Naive thymus-derived CD4-positive, alpha-beta T cell (primary cell): ENCODE measurements at regions not wholly inside any gene's neighbourhood (a gene's known extent, or its start where the extent isn't known, plus 50 kb on each side); places are given as distances from the start of the nearest gene placed in this dataset.
"Not testable (repeated sequence)": the region's sequence is repeated elsewhere in the genome, so short reads cannot be mapped to it uniquely, and the experiment has no call there.

Experiments used
- ATAC-seq: fragments of 150-1000 bp; cut with Tn5 transposase; 2 replicates; pipeline ENCODE4 v1.10.0; 2021; ENCODE audit warnings: mild to moderate bottlenecking, moderate library complexity
- CTCF ChIA-PET: fragments of 350-600 bp; sonication (Branson Sonifier 250); formaldehyde crosslinking; loops from one replicate; lab custom pipeline; 2021; ENCODE audit warnings: antibody characterized with exemption; lab: Charles Lee
- POLR2A ChIA-PET: fragments of 350-600 bp; sonication (Branson Sonifier 250); formaldehyde crosslinking; loops from one replicate; lab custom pipeline; 2021; ENCODE audit warnings: antibody characterized with exemption, inconsistent platforms; lab: Charles Lee
- DNase-seq, 9 donors: peaks; one replicate each; pipeline versions ENCODE4 v3.0.0 to v3.0.0-alpha.2; 2020 to 2022; ENCODE audit warnings: mixed read lengths in 1 of 9
- H3K27ac ChIP-seq: one replicate; pipeline ENCODE4 v1.7.0; 2013; ENCODE audit warnings: mild to moderate bottlenecking, low read depth, low read length, moderate library complexity
- H3K27me3 ChIP-seq, 2 donors: one replicate each; pipeline ENCODE4 v1.7.0; 2013; ENCODE audit warnings: low read length in 2 of 2, mild to moderate bottlenecking in 2 of 2, moderate library complexity in 2 of 2; ENCODE audit not compliant: control insufficient read depth in 2 of 2, insufficient read depth in 2 of 2
- H3K36me3 ChIP-seq, 3 experiments: 1 replicate in 2 of 3; 2 replicates in 1 of 3; pipeline ENCODE4 v1.7.0; 2013; ENCODE audit warnings: low read length in 3 of 3, mild to moderate bottlenecking in 3 of 3, moderate library complexity in 1 of 3; ENCODE audit not compliant: insufficient read depth in 3 of 3, control insufficient read depth in 2 of 3
- H3K4me1 ChIP-seq, 2 donors: one replicate each; pipeline ENCODE4 v1.7.0; 2013; ENCODE audit warnings: low read length in 2 of 2, mild to moderate bottlenecking in 2 of 2, moderate library complexity in 1 of 2; ENCODE audit not compliant: control insufficient read depth in 2 of 2, insufficient read depth in 2 of 2
- H3K4me3 ChIP-seq: 2 replicates; pipeline ENCODE4 v1.7.0; 2013; ENCODE audit warnings: mild to moderate bottlenecking, low read length
- H3K9me3 ChIP-seq, 3 experiments: 1 replicate in 2 of 3; 2 replicates in 1 of 3; pipeline ENCODE4 v1.7.0; 2013; ENCODE audit warnings: low read length in 3 of 3; ENCODE audit not compliant: control insufficient read depth in 2 of 3
- H3K27ac Mint-ChIP-seq, 9 donors: one replicate each; pipeline ENCODE4 v1.8.0; 2020 to 2022; ENCODE audit warnings: mixed read lengths in 9 of 9, mild to moderate bottlenecking in 8 of 9, moderate library complexity in 5 of 9, inconsistent platforms in 2 of 9
- H3K27me3 Mint-ChIP-seq, 5 donors: one replicate each; pipeline ENCODE4 v1.8.0; 2021 to 2022; ENCODE audit warnings: mixed read lengths in 5 of 5, mild to moderate bottlenecking in 1 of 5
- H3K36me3 Mint-ChIP-seq, 5 donors: one replicate each; pipeline ENCODE4 v1.8.0; 2020 to 2022; ENCODE audit warnings: mixed read lengths in 5 of 5, mild to moderate bottlenecking in 3 of 5, inconsistent platforms in 1 of 5
- H3K4me1 Mint-ChIP-seq, 7 donors: one replicate each; pipeline ENCODE4 v1.8.0; 2020 to 2022; ENCODE audit warnings: mixed read lengths in 7 of 7, mild to moderate bottlenecking in 3 of 7, inconsistent platforms in 1 of 7
- H3K4me3 Mint-ChIP-seq, 10 donors: one replicate each; pipeline ENCODE4 v1.8.0; 2020 to 2022; ENCODE audit warnings: mild to moderate bottlenecking in 10 of 10, mixed read lengths in 10 of 10, moderate library complexity in 6 of 10, inconsistent platforms in 2 of 10
- H3K9me3 Mint-ChIP-seq, 11 donors: one replicate each; pipeline ENCODE4 v1.8.0; 2020 to 2022; ENCODE audit warnings: mixed read lengths in 11 of 11, mild to moderate bottlenecking in 4 of 11, inconsistent platforms in 1 of 11, moderate library complexity in 1 of 11
- intact Hi-C, 2 donors: fragments of 100-400 bp; cut with micrococcal nuclease; formaldehyde crosslinking; loops; one replicate each; pipeline ENCODE4 v1.15.1; 2023

DNA sequence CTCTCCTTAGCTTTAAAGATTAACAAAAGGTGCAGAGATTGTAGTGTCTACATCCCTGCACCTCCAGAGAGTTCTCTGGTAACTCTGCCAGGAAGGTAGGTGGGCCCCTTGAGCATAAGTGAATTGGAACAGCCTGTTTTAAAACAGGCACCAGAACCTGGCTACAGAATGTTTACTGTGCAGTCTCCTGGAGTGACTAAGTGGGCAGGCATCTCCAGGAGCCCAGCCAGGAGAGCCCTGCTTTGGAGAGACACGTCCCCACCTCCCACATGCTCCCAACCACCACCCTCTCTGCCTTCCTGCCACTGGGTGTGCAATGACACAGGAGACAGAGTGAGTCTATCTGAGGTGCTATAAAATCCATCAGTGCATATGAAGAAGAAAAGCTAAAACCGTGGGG, 110.3 kb upstream of the EYA4 start:
- peaks cover 0 to 10% (median 0%) of the 10 kb centered on the region in 5 donors for H3K27me3 Mint-ChIP-seq
- H3K9me3 Mint-ChIP-seq: peaks cover 0 to 4% (median 0%) of the 10 kb centered on the region in 11 donors
- no peak overlapping the region for H3K4me3 Mint-ChIP-seq
- Histone ChIP-seq H3K27ac (no peak overlapping the region), H3K27me3 (no peaks in the 10 kb centered on the region), H3K4me1 (no peaks in the 10 kb centered on the region), H3K36me3 (no peaks in the 10 kb centered on the region), H3K9me3 (no peaks in the 10 kb centered on the region), H3K4me3 (no peak overlapping the region)
- H3K27ac Mint-ChIP-seq: no peak overlapping the region
- ChIA-PET CTCF (no interaction called here), POLR2A (no interaction called here)
- ATAC-seq (no peak), DNase-seq (no peak)
- H3K4me1 Mint-ChIP-seq: no peaks in the 10 kb centered on the region
- intact Hi-C loops: no loop called here
- H3K36me3 Mint-ChIP-seq: no peaks in the 10 kb centered on the region

DNA sequence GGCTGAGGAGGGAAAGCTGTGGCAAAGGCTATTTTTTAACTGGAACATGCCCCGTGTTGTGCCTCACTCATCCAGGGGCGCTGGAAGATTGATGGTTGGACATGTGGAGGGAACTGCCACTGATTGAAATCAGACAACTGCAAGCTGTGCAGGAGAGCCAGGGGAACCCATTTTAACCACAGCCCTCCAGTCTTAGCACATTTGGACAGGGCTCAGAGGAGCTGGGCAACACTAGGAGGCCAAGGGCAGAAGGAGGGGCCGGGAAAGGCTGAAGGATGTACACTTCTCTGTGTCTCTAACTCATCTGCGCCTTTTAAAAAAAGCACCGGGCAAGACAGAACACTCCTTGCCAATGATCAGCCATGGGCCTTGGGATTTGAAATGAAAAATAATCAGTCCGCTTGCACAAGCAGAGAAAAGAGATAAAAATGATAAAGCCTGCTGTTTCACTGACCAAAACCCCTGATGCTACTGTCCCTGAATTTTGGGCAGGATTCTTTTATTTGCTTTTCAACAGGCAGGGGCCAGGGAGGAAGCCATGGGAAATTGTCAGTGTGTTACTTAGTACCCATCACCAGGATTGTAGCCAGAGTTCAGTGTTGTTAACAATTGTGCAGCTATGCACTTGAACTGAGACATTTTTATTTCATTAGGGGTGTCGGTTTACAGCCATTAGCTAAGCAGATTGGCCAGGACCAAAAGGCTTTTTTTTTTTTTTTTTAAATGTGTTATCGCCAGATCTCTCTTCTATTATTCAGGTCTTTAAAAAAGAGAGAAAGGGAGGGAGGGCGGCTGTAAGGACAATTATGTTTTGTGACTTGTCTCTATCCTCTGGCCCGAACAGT, 109.3 kb upstream of the EYA4 start:
- CTCF ChIA-PET: no interaction called here
- POLR2A ChIA-PET: no interaction called here

DNA sequence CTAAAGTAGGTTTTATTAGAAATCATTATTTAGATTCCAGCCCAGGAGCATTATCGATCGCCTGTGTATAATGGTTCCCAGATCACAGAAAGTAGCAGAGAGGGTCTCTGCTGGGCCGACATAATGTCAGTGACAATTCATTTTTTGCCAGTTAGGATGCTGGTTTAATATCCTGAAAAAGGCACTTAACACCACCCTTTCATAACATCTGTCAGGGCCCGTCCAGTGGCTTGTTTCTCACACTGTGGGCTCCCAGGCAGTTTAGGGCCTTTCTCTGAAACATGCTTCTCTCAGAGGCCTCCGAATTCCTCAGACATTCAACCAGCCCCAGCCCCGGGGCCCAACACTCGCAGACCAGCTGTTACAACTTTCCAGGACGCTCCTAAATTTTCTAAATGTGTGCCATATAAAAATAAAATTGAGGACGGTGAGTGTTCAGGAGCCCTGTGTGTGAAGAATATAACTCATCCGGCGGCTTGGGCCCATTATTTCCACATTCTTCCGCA, 108.6 kb upstream of the EYA4 start:
- DNase-seq (no peak), ATAC-seq (no peak)
- H3K27ac Mint-ChIP-seq: no peak overlapping the region
- H3K36me3 Mint-ChIP-seq: no peaks in the 10 kb centered on the region
- no peak overlapping the region for H3K4me3 Mint-ChIP-seq
- POLR2A ChIA-PET: no interaction called here
- intact Hi-C loops: no loop called here
- peaks cover 0 to 3% (median 0%) of the 10 kb centered on the region in 11 donors for H3K9me3 Mint-ChIP-seq
- Histone ChIP-seq H3K27me3 (no peaks in the 10 kb centered on the region), H3K36me3 (no peaks in the 10 kb centered on the region), H3K4me3 (no peak overlapping the region), H3K9me3 (no peaks in the 10 kb centered on the region), H3K27ac (no peak overlapping the region), H3K4me1 (no peaks in the 10 kb centered on the region)
- H3K4me1 Mint-ChIP-seq: no peaks in the 10 kb centered on the region
- CTCF ChIA-PET: no interaction called here
- peaks cover 0 to 7% (median 0%) of the 10 kb centered on the region in 5 donors for H3K27me3 Mint-ChIP-seq

More for the DNA sequence above, 109.3 kb upstream of the EYA4 start:
- peaks cover 0 to 4% (median 0%) of the 10 kb centered on the region in 11 donors for H3K9me3 Mint-ChIP-seq
- Histone ChIP-seq H3K27me3 (no peaks in the 10 kb centered on the region), H3K36me3 (no peaks in the 10 kb centered on the region), H3K4me3 (no peak overlapping the region), H3K4me1 (no peaks in the 10 kb centered on the region), H3K27ac (no peak overlapping the region), H3K9me3 (no peaks in the 10 kb centered on the region)
- ATAC-seq (no peak), DNase-seq (no peak)
- H3K27me3 Mint-ChIP-seq: peaks cover 0 to 7% (median 0%) of the 10 kb centered on the region in 5 donors
- H3K27ac Mint-ChIP-seq: no peak overlapping the region
- no peak overlapping the region for H3K4me3 Mint-ChIP-seq
- no peaks in the 10 kb centered on the region for H3K4me1 Mint-ChIP-seq
- no peaks in the 10 kb centered on the region for H3K36me3 Mint-ChIP-seq
- intact Hi-C loops: no loop called here

DNA sequence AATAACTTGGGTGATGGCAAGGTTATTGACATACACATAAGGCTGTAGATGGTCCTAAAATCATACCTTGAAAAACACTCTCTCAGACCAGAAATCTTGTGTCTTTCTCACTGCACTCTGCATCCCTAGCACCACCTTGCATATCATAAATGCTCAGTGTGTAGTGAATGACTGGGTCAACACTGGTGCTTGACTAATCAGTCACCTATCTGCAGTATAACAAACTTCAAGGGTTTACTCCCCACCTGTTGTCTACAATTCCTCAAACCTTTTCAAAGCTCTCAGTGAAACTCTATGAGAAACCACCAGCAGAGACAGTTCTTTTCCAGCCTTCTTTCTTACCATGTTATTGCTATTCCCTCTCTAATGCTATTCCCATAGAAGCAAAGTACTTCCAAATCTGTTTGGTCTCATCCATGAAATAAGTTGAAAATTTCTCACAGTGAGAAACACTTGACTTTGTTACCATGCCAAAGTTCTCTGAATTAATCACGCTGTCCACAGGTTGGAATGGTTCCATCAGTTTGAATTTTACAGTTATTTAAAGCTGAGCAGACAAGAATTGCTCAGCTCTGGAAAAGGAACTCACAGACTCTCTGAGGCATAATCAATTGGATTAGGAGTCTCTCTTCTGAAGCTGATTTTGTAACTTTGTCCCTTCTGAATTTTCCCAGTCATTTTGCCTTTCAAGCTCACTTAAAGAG, 104.8 kb upstream of the EYA4 start:
- Mint-ChIP-seq H3K9me3 (peaks cover 0 to 6% (median 3%) of the 10 kb centered on the region in 11 donors), H3K4me3 (no peak overlapping the region), H3K27ac (no peak overlapping the region), H3K4me1 (no peaks in the 10 kb centered on the region), H3K36me3 (no peaks in the 10 kb centered on the region), H3K27me3 (no peaks in the 10 kb centered on the region)
- Histone ChIP-seq H3K4me3 (no peak overlapping the region), H3K36me3 (no peaks in the 10 kb centered on the region), H3K4me1 (no peaks in the 10 kb centered on the region), H3K9me3 (no peaks in the 10 kb centered on the region), H3K27ac (no peak overlapping the region), H3K27me3 (no peaks in the 10 kb centered on the region)
- no peak for ATAC-seq
- intact Hi-C loops: no loop called here
- ChIA-PET CTCF (no interaction called here), POLR2A (no interaction called here)
- DNase-seq: no peak

DNA sequence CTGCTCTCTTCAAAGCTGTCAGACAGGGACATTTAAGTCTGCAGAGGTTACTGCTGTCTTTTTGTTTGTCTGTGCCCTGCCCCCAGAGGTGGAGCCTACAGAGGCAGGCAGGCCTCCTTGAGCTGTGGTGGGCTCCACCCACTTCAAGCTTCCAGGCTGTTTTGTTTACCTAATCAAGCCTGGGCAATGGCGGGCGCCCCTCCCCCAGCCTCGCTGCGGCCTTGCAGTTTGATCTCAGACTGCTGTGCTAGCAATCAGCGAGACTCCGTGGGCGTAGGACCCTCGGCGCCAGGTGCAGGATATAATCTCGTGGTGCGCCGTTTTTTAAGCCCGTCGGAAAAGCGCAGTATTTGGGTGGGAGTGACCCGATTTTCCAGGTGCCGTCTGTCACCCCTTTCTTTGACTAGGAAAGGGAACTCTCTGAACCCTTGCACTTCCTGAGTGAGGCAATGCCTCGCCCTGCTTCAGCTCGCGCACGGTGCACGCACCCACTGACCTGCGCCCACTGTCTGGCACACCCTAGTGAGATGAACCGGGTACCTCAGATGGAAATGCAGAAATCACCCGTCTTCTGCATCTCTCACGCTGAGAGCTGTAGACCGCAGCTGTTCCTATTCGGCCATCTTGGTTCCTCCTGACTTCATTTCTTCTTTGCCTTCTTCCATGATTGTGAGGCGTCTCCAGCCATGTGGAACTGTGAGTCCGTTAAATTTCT, 93.5 kb upstream of the EYA4 start:
- H3K36me3 Mint-ChIP-seq, intact Hi-C loops, DNase-seq, H3K27ac Mint-ChIP-seq, H3K9me3 Mint-ChIP-seq, H3K27me3 Mint-ChIP-seq, H3K36me3 ChIP-seq, H3K4me3 Mint-ChIP-seq, H3K4me1 ChIP-seq, H3K4me1 Mint-ChIP-seq, H3K4me3 ChIP-seq, ATAC-seq, H3K27ac ChIP-seq, POLR2A ChIA-PET, H3K27me3 ChIP-seq, H3K9me3 ChIP-seq: not testable (repeated sequence)
- CTCF ChIA-PET: interaction anchor here (0.7 kb wide), 1 partner anchor 14 kb away, joined by 3 read pairs; no protein-coding TSS in a partner anchor

DNA sequence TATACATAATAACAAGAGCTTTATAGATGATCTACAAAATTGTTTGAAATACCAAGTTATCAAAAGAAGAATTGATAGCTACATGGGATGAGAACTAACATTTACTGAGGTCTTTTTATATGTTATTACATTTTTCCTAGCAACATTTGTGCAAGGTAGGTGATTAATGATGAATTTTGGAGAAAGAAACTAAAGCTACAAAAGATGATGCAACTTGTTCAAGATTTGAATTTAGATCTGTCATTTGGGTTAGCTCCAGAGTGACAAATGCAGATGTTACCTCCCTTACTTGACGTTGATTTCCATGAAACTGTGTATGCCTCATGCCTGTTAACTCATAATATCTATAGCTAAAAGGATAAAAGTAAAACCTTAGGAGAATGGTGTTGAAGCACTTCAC, 84.5 kb upstream of the EYA4 start:
- ATAC-seq: no peak
- Mint-ChIP-seq H3K4me3 (no peak overlapping the region), H3K9me3 (peaks cover 0 to 14% (median 3%) of the 10 kb centered on the region in 11 donors), H3K27me3 (no peaks in the 10 kb centered on the region), H3K36me3 (no peaks in the 10 kb centered on the region), H3K27ac (no peak overlapping the region), H3K4me1 (no peaks in the 10 kb centered on the region)
- Histone ChIP-seq H3K9me3 (no peaks in the 10 kb centered on the region), H3K27me3 (no peaks in the 10 kb centered on the region), H3K36me3 (no peaks in the 10 kb centered on the region), H3K4me1 (no peaks in the 10 kb centered on the region), H3K4me3 (no peak overlapping the region), H3K27ac (no peak overlapping the region)
- intact Hi-C loops: no loop called here
- ChIA-PET POLR2A (no interaction called here), CTCF (no interaction called here)
- DNase-seq: no peak
